HepG2 (cell line): ENCODE measurements at regions not wholly inside any gene's neighbourhood (a gene's known extent, or its start where the extent isn't known, plus 50 kb on each side); places are given as distances from the start of the nearest gene placed in this dataset.

Experiments used
- ATAC-seq: fragments of 200-7000 bp; cut with Tn5 transposase; 3 replicates; pipeline ENCODE4 v1.9.1; 2020; ENCODE audit warnings: mild to moderate bottlenecking, moderate library complexity
- BruUV-seq: library from RNA; stranded (reverse); fragments of 400-500 nt; replicated peaks from 2 replicates; lab custom pipeline; 2021; lab: Mats Ljungman, UMichigan
- CTCF ChIA-PET: fragments of 300-600 bp; formaldehyde crosslinking; extraction: SDS; loops from one replicate; lab custom pipeline; 2021; ENCODE audit warnings: low total read pairs, inconsistent platforms, low intra/inter-chr PET ratio; lab: Yijun Ruan, JAX
- POLR2A ChIA-PET: fragments of 350-600 bp; sonication (Branson Sonifier 250); formaldehyde crosslinking; loops from one replicate; lab custom pipeline; 2020; ENCODE audit warnings: antibody characterized with exemption, inconsistent platforms; lab: Yijun Ruan, JAX
- DNase-seq: peaks from one replicate; pipeline ENCODE4 v3.0.0-alpha.2; 2015; ENCODE audit warnings: low spot score
- FAIRE-seq: peaks from 3 replicates; lab custom pipeline; 2011; peaks lifted over from hg19 to GRCh38; lab: Jason Lieb, UNC
- H2AFZ ChIP-seq: one replicate; pipeline ENCODE4 v1.6.1; 2011; ENCODE audit warnings: low read length, inconsistent platforms
- H3K27ac ChIP-seq: fragments of 300-600 bp; 3 replicates; pipeline ENCODE4 v1.8.0; 2011; ENCODE audit warnings: mixed run types, mild to moderate bottlenecking, mixed read lengths, low read length, inconsistent platforms; ENCODE audit not compliant: insufficient read depth; ENCODE audit errors: extremely low read length
- H3K27me3 ChIP-seq, 2 experiments: fragments of 200-600 bp in 1 of 2; 2 replicates in 1 of 2; 3 replicates in 1 of 2; pipeline versions ENCODE4 v1.6.0 to v1.8.0; 2011; ENCODE audit warnings: low read length in 2 of 2, mild to moderate bottlenecking in 2 of 2, moderate library complexity in 2 of 2, inconsistent platforms in 1 of 2; ENCODE audit not compliant: insufficient read depth in 2 of 2, control insufficient read depth in 1 of 2
- H3K36me3 ChIP-seq, 2 experiments: fragments of 200-600 bp in 1 of 2; replicated peaks in 1 of 2; 2 replicates in 1 of 2; 3 replicates in 1 of 2; pipeline versions ENCODE4 v1.5.1 to v1.8.0; 2011; ENCODE audit warnings: low read length in 2 of 2, inconsistent platforms in 1 of 2; ENCODE audit not compliant: insufficient read depth in 2 of 2, control insufficient read depth in 1 of 2
- H3K4me1 ChIP-seq: 2 replicates; pipeline ENCODE4 v1.5.1; 2012; ENCODE audit warnings: low read length, inconsistent platforms; ENCODE audit not compliant: insufficient read depth
- H3K4me2 ChIP-seq: 2 replicates; pipeline ENCODE4 v1.6.0; 2011; ENCODE audit warnings: low read depth, low read length, inconsistent platforms
- H3K4me3 ChIP-seq, 3 experiments: fragments of 200-600 bp in 1 of 3; sonication (generic), shearing (Covaris generic) in 1 of 3; replicated peaks in 1 of 3; 2 replicates each; pipeline ENCODE4 v1.5.1; 2011 to 2016; ENCODE audit warnings: low read length in 3 of 3, inconsistent platforms in 2 of 3, low read depth in 2 of 3, mild to moderate bottlenecking in 2 of 3, control low read depth in 1 of 3, mixed read lengths in 1 of 3; ENCODE audit not compliant: insufficient read depth in 1 of 3
- H3K79me2 ChIP-seq: one replicate; pipeline ENCODE4 v1.6.1; 2011; ENCODE audit warnings: low read length, inconsistent platforms; ENCODE audit not compliant: insufficient read depth
- H3K9ac ChIP-seq: 2 replicates; pipeline ENCODE4 v1.6.0; 2011; ENCODE audit warnings: mild to moderate bottlenecking, low read depth, low read length, inconsistent platforms; ENCODE audit not compliant: insufficient read depth
- H3K9me3 ChIP-seq: 2 replicates; pipeline ENCODE4 v1.5.1; 2012; ENCODE audit warnings: mild to moderate bottlenecking, low read length
- H4K20me1 ChIP-seq: 2 replicates; pipeline ENCODE4 v1.6.0; 2011; ENCODE audit warnings: inconsistent platforms, mild to moderate bottlenecking, low read length, moderate library complexity; ENCODE audit not compliant: insufficient read depth
- AHR ChIP-seq: IDR thresholded peaks from 2 replicates; pipeline ENCODE4 v1.6.1; 2018; ENCODE audit warnings: missing genetic modification reagents, missing compliant biosample characterization
- EZH2 ChIP-seq: conservative IDR thresholded peaks from 2 replicates; pipeline ENCODE4 v1.6.1; 2012; ENCODE audit warnings: mild to moderate bottlenecking, low read depth, low read length, moderate library complexity
- GABPA ChIP-seq, 2 experiments: IDR thresholded peaks; 2 replicates each; pipeline ENCODE4 v1.6.1; 2011 to 2016; ENCODE audit warnings: low read depth in 2 of 2, low read length in 1 of 2, missing biosample characterization in 1 of 2, missing genetic modification characterization in 1 of 2
- MXD4 ChIP-seq: IDR thresholded peaks from 2 replicates; pipeline ENCODE4 v1.6.1; 2016; ENCODE audit warnings: mild to moderate bottlenecking, missing biosample characterization, missing genetic modification reagents
- PAWR ChIP-seq: sonication (generic); formaldehyde crosslinking; IDR thresholded peaks from 2 replicates; pipeline ENCODE4 v1.4.0; 2020; ENCODE audit warnings: missing genetic modification reagents, mild to moderate bottlenecking, borderline replicate concordance
- SRSF1 ChIP-seq: fragments of 200-400 bp; formaldehyde crosslinking; optimal IDR thresholded peaks from 2 replicates; pipeline ENCODE3; 2017; ENCODE audit warnings: mild to moderate bottlenecking, low read depth, low read length, moderate library complexity
- ZMYM4 ChIP-seq: sonication (generic); formaldehyde crosslinking; IDR thresholded peaks from 2 replicates; pipeline ENCODE4 v1.8.1; 2023; ENCODE audit warnings: mild to moderate bottlenecking, missing genetic modification reagents
- ZNF138 ChIP-seq: sonication (generic); formaldehyde crosslinking; IDR thresholded peaks from 2 replicates; pipeline ENCODE4 v1.5.0; 2020; ENCODE audit warnings: mild to moderate bottlenecking, low read depth, missing genetic modification reagents
- ZNF143 ChIP-seq: sonication (generic); formaldehyde crosslinking; IDR thresholded peaks from 2 replicates; pipeline ENCODE4 v1.4.0; 2020; ENCODE audit warnings: missing genetic modification reagents
- ZNF232 ChIP-seq: sonication (generic); formaldehyde crosslinking; IDR thresholded peaks from 2 replicates; pipeline ENCODE4 v1.4.0; 2020; ENCODE audit warnings: missing genetic modification reagents, borderline replicate concordance
- ZNF34 ChIP-seq: sonication (generic); formaldehyde crosslinking; IDR thresholded peaks from 2 replicates; pipeline ENCODE4 v1.4.0; 2020; ENCODE audit warnings: mild to moderate bottlenecking, missing genetic modification reagents, borderline replicate concordance
- ZNF382 ChIP-seq: sonication (generic); formaldehyde crosslinking; IDR thresholded peaks from 2 replicates; pipeline ENCODE4 v1.5.0; 2020; ENCODE audit warnings: missing genetic modification reagents, mild to moderate bottlenecking, borderline replicate concordance
- ZNF446 ChIP-seq: sonication (generic); formaldehyde crosslinking; IDR thresholded peaks from 2 replicates; pipeline ENCODE4 v1.5.0; 2020; ENCODE audit warnings: mild to moderate bottlenecking, missing genetic modification reagents
- WGBS: methylation state at CpG from one replicate; pipeline ENCODE4 v1.1.6; 2017; ENCODE audit warnings: low lambda C conversion rate; 5-methylcytosine and 5-hydroxymethylcytosine counted together
- in situ Hi-C: cut with HindIII; loops from 2 replicates; pipeline ENCODE4 v1.10.0; 2017; ENCODE audit warnings: low pct_unique_long_range_greater_than_20kb; ENCODE audit not compliant: extremely low pct_ligation_motif_present
- intact Hi-C: fragments of 100-400 bp; cut with micrococcal nuclease; formaldehyde crosslinking; loops from one replicate; pipeline ENCODE4 v1.10.0; 2022; ENCODE audit not compliant: unreplicated experiment
- TF ChIP-seq, protein P1 (sequence below): sonication (generic); formaldehyde crosslinking; IDR thresholded peaks from 2 replicates; pipeline ENCODE4 v1.4.0; 2020; ENCODE audit warnings: missing genetic modification reagents
- TF ChIP-seq, protein P2 (sequence below): sonication (generic); formaldehyde crosslinking; IDR thresholded peaks from 2 replicates; pipeline ENCODE4 v1.4.0; 2020; ENCODE audit warnings: missing genetic modification reagents

GRCh38 chr6:170206851-170207431, 83.9 kb downstream of the DLL1 start:
- no peaks in the 10 kb centered on the region for H3K79me2 ChIP-seq
- H2AFZ ChIP-seq: no peak overlapping the region
- POLR2A ChIA-PET: no interaction called here
- no peak overlapping the region for H3K4me2 ChIP-seq
- FAIRE-seq (no peak), ATAC-seq (no peak; the same call in 2 of the 3 replicates), DNase-seq (no peak)
- TF ChIP-seq ZNF143 (CRISPR knock-in tag): no peak
- no peak for TF ChIP-seq AHR (CRISPR knock-in tag)
- TF ChIP-seq MXD4 (CRISPR knock-in tag): no peak
- no peak for TF ChIP-seq ZNF34 (CRISPR knock-in tag)
- TF ChIP-seq ZNF232: no peak
- TF ChIP-seq, protein P1, sequence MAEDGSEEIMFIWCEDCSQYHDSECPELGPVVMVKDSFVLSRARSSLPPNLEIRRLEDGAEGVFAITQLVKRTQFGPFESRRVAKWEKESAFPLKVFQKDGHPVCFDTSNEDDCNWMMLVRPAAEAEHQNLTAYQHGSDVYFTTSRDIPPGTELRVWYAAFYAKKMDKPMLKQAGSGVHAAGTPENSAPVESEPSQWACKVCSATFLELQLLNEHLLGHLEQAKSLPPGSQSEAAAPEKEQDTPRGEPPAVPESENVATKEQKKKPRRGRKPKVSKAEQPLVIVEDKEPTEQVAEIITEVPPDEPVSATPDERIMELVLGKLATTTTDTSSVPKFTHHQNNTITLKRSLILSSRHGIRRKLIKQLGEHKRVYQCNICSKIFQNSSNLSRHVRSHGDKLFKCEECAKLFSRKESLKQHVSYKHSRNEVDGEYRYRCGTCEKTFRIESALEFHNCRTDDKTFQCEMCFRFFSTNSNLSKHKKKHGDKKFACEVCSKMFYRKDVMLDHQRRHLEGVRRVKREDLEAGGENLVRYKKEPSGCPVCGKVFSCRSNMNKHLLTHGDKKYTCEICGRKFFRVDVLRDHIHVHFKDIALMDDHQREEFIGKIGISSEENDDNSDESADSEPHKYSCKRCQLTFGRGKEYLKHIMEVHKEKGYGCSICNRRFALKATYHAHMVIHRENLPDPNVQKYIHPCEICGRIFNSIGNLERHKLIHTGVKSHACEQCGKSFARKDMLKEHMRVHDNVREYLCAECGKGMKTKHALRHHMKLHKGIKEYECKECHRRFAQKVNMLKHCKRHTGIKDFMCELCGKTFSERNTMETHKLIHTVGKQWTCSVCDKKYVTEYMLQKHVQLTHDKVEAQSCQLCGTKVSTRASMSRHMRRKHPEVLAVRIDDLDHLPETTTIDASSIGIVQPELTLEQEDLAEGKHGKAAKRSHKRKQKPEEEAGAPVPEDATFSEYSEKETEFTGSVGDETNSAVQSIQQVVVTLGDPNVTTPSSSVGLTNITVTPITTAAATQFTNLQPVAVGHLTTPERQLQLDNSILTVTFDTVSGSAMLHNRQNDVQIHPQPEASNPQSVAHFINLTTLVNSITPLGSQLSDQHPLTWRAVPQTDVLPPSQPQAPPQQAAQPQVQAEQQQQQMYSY (CRISPR knock-in tag): no peak
- TF ChIP-seq ZMYM4 (CRISPR knock-in tag): no peak
- no peak for TF ChIP-seq PAWR
- TF ChIP-seq GABPA (IDR thresholded peaks at IDR 0.05; ENCODE audit: low read depth, low read length): no peak
- TF ChIP-seq GABPA (CRISPR knock-in tag; IDR thresholded peaks at IDR 0.05; ENCODE audit: low read depth): no peak
- TF ChIP-seq ZNF138 (CRISPR knock-in tag): no peak
- TF ChIP-seq ZNF446 (CRISPR knock-in tag): no peak
- no peak for TF ChIP-seq SRSF1
- no peak for TF ChIP-seq EZH2
- TF ChIP-seq, protein P2, sequence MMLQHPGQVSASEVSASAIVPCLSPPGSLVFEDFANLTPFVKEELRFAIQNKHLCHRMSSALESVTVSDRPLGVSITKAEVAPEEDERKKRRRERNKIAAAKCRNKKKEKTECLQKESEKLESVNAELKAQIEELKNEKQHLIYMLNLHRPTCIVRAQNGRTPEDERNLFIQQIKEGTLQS (CRISPR knock-in tag): no peak
- TF ChIP-seq ZNF382 (CRISPR knock-in tag): no peak
- no peaks in the 10 kb centered on the region for H3K36me3 ChIP-seq
- in situ Hi-C loops (no loop called here), intact Hi-C loops (no loop called here)
- no TSS peak for BruUV-seq
- no peak overlapping the region for H3K9ac ChIP-seq
- no peaks in the 10 kb centered on the region for H3K4me1 ChIP-seq
- no peak overlapping the region for H3K27ac ChIP-seq
- CTCF ChIA-PET: no interaction called here
- peaks cover 13 to 48% of the 10 kb centered on the region in 2 experiments for H3K27me3 ChIP-seq
- no peaks in the 10 kb centered on the region for H3K9me3 ChIP-seq
- no peaks in the 10 kb centered on the region; the same call in 1 of the 2 replicates for H4K20me1 ChIP-seq
- H3K4me3 ChIP-seq: no peak overlapping the region
- WGBS: 16% methylated on average over 6 of the region's 10 CpGs
